K562 (cell line): ENCODE measurements at regions not wholly inside any gene's neighbourhood (a gene's known extent, or its start where the extent isn't known, plus 50 kb on each side); places are given as distances from the start of the nearest gene placed in this dataset.

Experiments
- ATF3 ChIP-seq, 2 experiments: fragments of 450-650 bp in 1 of 2; sonication (generic) in 1 of 2; formaldehyde crosslinking in 1 of 2; IDR thresholded peaks in 1 of 2; conservative IDR thresholded peaks in 1 of 2; 2 replicates each; pipeline versions ENCODE4 v1.6.1 to v1.8.1; 2016 to 2023; ENCODE audit warnings: mild to moderate bottlenecking in 2 of 2, moderate library complexity in 2 of 2, inconsistent platforms in 1 of 2, missing genetic modification reagents in 1 of 2
- EZH2 ChIP-seq: IDR thresholded peaks from 2 replicates; pipeline ENCODE4 v1.6.1; 2012; ENCODE audit warnings: low read depth, mild to moderate bottlenecking, inconsistent platforms, low read length, borderline replicate concordance
- GTF2F1 ChIP-seq: IDR thresholded peaks from 2 replicates; pipeline ENCODE4 v1.6.1; 2011; ENCODE audit warnings: low read depth, low read length, improper control_type of control experiment
- KLF1 ChIP-seq: fragments of 450-650 bp; IDR thresholded peaks from 2 replicates; pipeline ENCODE4 v1.6.1; 2016; ENCODE audit warnings: missing genetic modification characterization, missing compliant biosample characterization
- NFXL1 ChIP-seq: fragments of 450-650 bp; formaldehyde crosslinking; IDR thresholded peaks from 2 replicates; pipeline ENCODE4 v1.4.0; 2021; ENCODE audit warnings: mild to moderate bottlenecking
- ZNF3 ChIP-seq: fragments of 250-450 bp; sonication (Bioruptor Pico); IDR thresholded peaks from 2 replicates; pipeline ENCODE4 v1.5.0; 2021; ENCODE audit warnings: mild to moderate bottlenecking, moderate library complexity
- TF ChIP-seq, protein P1 (sequence below), 3 experiments: IDR thresholded peaks in 2 of 3; conservative IDR thresholded peaks in 1 of 3; 2 replicates each; pipeline ENCODE4 v1.5.1; 2011 to 2012; ENCODE audit warnings: low read length in 3 of 3, mild to moderate bottlenecking in 3 of 3, control low read depth in 2 of 3, improper control_type of control experiment in 1 of 3, inconsistent platforms in 1 of 3, low read depth in 1 of 3, mixed read lengths in 1 of 3, moderate library complexity in 1 of 3; ENCODE audit not compliant: insufficient read depth in 2 of 3
- TF ChIP-seq, protein P2 (sequence below), 2 experiments: fragments of 450-650 bp in 1 of 2; IDR thresholded peaks; 2 replicates each; pipeline ENCODE4 v1.6.1; 2011 to 2017; ENCODE audit warnings: low read depth in 2 of 2, antibody characterized with exemption in 1 of 2, borderline replicate concordance in 1 of 2, low read length in 1 of 2, mild to moderate bottlenecking in 1 of 2, mixed read lengths in 1 of 2; ENCODE audit not compliant: control insufficient read depth in 1 of 2

DNA sequence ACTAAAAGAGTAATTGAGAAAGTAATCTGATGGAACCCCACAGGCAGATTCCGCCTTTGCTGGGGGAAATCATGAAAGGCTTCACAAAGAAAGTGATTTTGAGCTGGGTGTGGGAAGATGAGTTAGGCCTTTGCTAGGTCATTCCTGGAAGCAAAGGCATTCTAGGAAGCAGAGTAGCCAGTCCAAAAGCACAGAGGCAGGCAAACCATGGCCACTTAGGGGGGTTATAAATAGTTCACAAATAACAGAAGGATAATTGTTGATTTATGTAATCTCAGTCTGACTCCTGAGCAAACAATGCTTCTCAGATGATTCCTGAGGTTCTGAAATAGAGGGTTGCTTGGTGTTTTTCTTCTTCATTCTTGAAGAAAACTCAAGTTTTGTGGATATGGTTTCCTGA, 576.3 kb downstream of the NTRK3 start:
- no peak for TF ChIP-seq ATF3 (IDR thresholded peaks at IDR 0.05)
- TF ChIP-seq ATF3 (CRISPR knock-in tag; conservative IDR thresholded peaks at IDR 0.05) = no peak
- TF ChIP-seq KLF1 = no peak
- TF ChIP-seq NFXL1 (CRISPR knock-in tag) = no peak
- TF ChIP-seq, protein P1, sequence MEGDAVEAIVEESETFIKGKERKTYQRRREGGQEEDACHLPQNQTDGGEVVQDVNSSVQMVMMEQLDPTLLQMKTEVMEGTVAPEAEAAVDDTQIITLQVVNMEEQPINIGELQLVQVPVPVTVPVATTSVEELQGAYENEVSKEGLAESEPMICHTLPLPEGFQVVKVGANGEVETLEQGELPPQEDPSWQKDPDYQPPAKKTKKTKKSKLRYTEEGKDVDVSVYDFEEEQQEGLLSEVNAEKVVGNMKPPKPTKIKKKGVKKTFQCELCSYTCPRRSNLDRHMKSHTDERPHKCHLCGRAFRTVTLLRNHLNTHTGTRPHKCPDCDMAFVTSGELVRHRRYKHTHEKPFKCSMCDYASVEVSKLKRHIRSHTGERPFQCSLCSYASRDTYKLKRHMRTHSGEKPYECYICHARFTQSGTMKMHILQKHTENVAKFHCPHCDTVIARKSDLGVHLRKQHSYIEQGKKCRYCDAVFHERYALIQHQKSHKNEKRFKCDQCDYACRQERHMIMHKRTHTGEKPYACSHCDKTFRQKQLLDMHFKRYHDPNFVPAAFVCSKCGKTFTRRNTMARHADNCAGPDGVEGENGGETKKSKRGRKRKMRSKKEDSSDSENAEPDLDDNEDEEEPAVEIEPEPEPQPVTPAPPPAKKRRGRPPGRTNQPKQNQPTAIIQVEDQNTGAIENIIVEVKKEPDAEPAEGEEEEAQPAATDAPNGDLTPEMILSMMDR (IDR thresholded peaks at IDR 0.05 in 2 of 3, conservative IDR thresholded peaks at IDR 0.05 in 1 of 3; ENCODE audit: insufficient read depth in 2 of 3, low read depth in 1 of 3, low read length in 3 of 3) = no peak
- no peak for TF ChIP-seq GTF2F1
- TF ChIP-seq, protein P2, sequence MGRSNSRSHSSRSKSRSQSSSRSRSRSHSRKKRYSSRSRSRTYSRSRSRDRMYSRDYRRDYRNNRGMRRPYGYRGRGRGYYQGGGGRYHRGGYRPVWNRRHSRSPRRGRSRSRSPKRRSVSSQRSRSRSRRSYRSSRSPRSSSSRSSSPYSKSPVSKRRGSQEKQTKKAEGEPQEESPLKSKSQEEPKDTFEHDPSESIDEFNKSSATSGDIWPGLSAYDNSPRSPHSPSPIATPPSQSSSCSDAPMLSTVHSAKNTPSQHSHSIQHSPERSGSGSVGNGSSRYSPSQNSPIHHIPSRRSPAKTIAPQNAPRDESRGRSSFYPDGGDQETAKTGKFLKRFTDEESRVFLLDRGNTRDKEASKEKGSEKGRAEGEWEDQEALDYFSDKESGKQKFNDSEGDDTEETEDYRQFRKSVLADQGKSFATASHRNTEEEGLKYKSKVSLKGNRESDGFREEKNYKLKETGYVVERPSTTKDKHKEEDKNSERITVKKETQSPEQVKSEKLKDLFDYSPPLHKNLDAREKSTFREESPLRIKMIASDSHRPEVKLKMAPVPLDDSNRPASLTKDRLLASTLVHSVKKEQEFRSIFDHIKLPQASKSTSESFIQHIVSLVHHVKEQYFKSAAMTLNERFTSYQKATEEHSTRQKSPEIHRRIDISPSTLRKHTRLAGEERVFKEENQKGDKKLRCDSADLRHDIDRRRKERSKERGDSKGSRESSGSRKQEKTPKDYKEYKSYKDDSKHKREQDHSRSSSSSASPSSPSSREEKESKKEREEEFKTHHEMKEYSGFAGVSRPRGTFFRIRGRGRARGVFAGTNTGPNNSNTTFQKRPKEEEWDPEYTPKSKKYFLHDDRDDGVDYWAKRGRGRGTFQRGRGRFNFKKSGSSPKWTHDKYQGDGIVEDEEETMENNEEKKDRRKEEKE (IDR thresholded peaks at IDR 0.05; ENCODE audit: borderline replicate concordance in 1 of 2, control insufficient read depth in 1 of 2, low read depth in 2 of 2, low read length in 1 of 2) = no peak
- no peak for TF ChIP-seq ZNF3 (CRISPR knock-in tag)
- no peak for TF ChIP-seq EZH2
